HEK293T (cell line): ENCODE measurements at regions not wholly inside any gene's neighbourhood (a gene's known extent, or its start where the extent isn't known, plus 50 kb on each side); places are given as distances from the start of the nearest gene placed in this dataset.
"Not testable (repeated sequence)": the region's sequence is repeated elsewhere in the genome, so short reads cannot be mapped to it uniquely, and the experiment has no call there.

Source experiments
- CTCF ChIA-PET: fragments of 350-600 bp; formaldehyde crosslinking; extraction: SDS; loops from one replicate; lab custom pipeline; 2021; ENCODE audit warnings: antibody characterized with exemption, inconsistent platforms; lab: Yijun Ruan, JAX
- POLR2A ChIA-PET: fragments of 350-600 bp; formaldehyde crosslinking; extraction: SDS; loops from one replicate; lab custom pipeline; 2020; ENCODE audit warnings: antibody characterized with exemption, inconsistent platforms; lab: Yijun Ruan, JAX
- DNase-seq: peaks from one replicate; pipeline ENCODE4 v3.0.0; 2012; ENCODE audit warnings: mixed read lengths; ENCODE audit errors: extremely low spot score
- ARNT ChIP-seq: fragments of 450-650 bp; IDR thresholded peaks from 2 replicates; pipeline ENCODE4 v1.6.1; 2017; ENCODE audit warnings: mild to moderate bottlenecking
- BHLHE40 ChIP-seq: fragments of 450-650 bp; IDR thresholded peaks from 2 replicates; pipeline ENCODE4 v1.6.1; 2016; ENCODE audit warnings: mild to moderate bottlenecking, moderate library complexity, borderline replicate concordance
- CTBP1 ChIP-seq: fragments of 450-650 bp; IDR thresholded peaks from 2 replicates; pipeline ENCODE4 v1.6.1; 2016; ENCODE audit warnings: borderline replicate concordance
- ELF4 ChIP-seq: fragments of 450-650 bp; IDR thresholded peaks from 2 replicates; pipeline ENCODE4 v1.6.1; 2017; ENCODE audit warnings: antibody characterized with exemption
- FOXA1 ChIP-seq: fragments of 450-650 bp; IDR thresholded peaks from 2 replicates; pipeline ENCODE4 v1.6.1; 2016; ENCODE audit warnings: mild to moderate bottlenecking
- FOXK2 ChIP-seq: fragments of 450-650 bp; IDR thresholded peaks from 2 replicates; pipeline ENCODE4 v1.6.1; 2016; ENCODE audit warnings: mild to moderate bottlenecking
- FOXM1 ChIP-seq: fragments of 450-650 bp; IDR thresholded peaks from 2 replicates; pipeline ENCODE4 v1.6.1; 2017; ENCODE audit warnings: mild to moderate bottlenecking, borderline replicate concordance
- HDGF ChIP-seq: fragments of 450-650 bp; IDR thresholded peaks from 2 replicates; pipeline ENCODE4 v1.6.1; 2017; ENCODE audit warnings: antibody characterized with exemption, borderline replicate concordance
- L3MBTL2 ChIP-seq: fragments of 450-650 bp; conservative IDR thresholded peaks from 2 replicates; pipeline ENCODE4 v1.6.1; 2016; ENCODE audit warnings: mild to moderate bottlenecking
- LEF1 ChIP-seq: fragments of 450-650 bp; IDR thresholded peaks from 2 replicates; pipeline ENCODE4 v1.6.1; 2017; ENCODE audit warnings: mild to moderate bottlenecking, borderline replicate concordance
- NFRKB ChIP-seq: fragments of 450-650 bp; IDR thresholded peaks from 2 replicates; pipeline ENCODE4 v1.6.1; 2016; ENCODE audit warnings: mild to moderate bottlenecking, moderate library complexity
- PKNOX1 ChIP-seq: fragments of 450-650 bp; IDR thresholded peaks from 2 replicates; pipeline ENCODE4 v1.6.1; 2016
- SP1 ChIP-seq: fragments of 450-650 bp; IDR thresholded peaks from 2 replicates; pipeline ENCODE4 v1.6.1; 2017
- SUZ12 ChIP-seq: fragments of 450-650 bp; IDR thresholded peaks from 2 replicates; pipeline ENCODE4 v1.6.1; 2016; ENCODE audit warnings: mild to moderate bottlenecking
- TARDBP ChIP-seq: fragments of 450-650 bp; IDR thresholded peaks from 2 replicates; pipeline ENCODE4 v1.6.1; 2016
- ZNF384 ChIP-seq: fragments of 450-650 bp; IDR thresholded peaks from 2 replicates; pipeline ENCODE4 v1.6.1; 2016

- CTCF ChIA-PET, result no interaction called here
- DNase-seq, result no peak
- POLR2A ChIA-PET, result no interaction called here
- TF ChIP-seq L3MBTL2 (no peak), ZNF384 (no peak), BHLHE40 (no peak), ELF4 (no peak), FOXM1 (no peak), HDGF (no peak), FOXA1 (no peak)
Measured at GRCh38 chr10:111298031-111298430, 221.2 kb downstream of the ADRA2A start.

GRCh38 chr10:111299037-111299436 lies 222.2 kb downstream of the ADRA2A start:
- no peak for TF ChIP-seq FOXK2
- TF ChIP-seq NFRKB, result no peak
- TF ChIP-seq TARDBP, result no peak
- TF ChIP-seq LEF1, result no peak
- TF ChIP-seq ARNT, result no peak
- no peak for TF ChIP-seq BHLHE40
- CTCF ChIA-PET, result no interaction called here
- POLR2A ChIA-PET, result no interaction called here
- no peak for DNase-seq

GRCh38 chr10:111303887-111304286 lies 227.1 kb downstream of the ADRA2A start:
- no peak for TF ChIP-seq TARDBP
- TF ChIP-seq FOXK2, result no peak
- no peak for TF ChIP-seq CTBP1
- no peak for TF ChIP-seq NFRKB
- TF ChIP-seq ZNF384, result no peak
- no peak for TF ChIP-seq ARNT
- no peak for TF ChIP-seq ELF4
- TF ChIP-seq L3MBTL2, result no peak
- no peak for TF ChIP-seq SP1
- no peak for TF ChIP-seq BHLHE40
- no peak for TF ChIP-seq HDGF
- DNase-seq, result no peak
- ChIA-PET POLR2A (no interaction called here), CTCF (interaction anchor here (0.6 kb wide), 1 partner anchor 8 kb away, joined by 3 read pairs; no protein-coding TSS in a partner anchor)

GRCh38 chr10:111316722-111317212 lies 239.9 kb downstream of the ADRA2A start:
- CTCF ChIA-PET, result no interaction called here
- TF ChIP-seq CTBP1 (no peak), FOXA1 (no peak), L3MBTL2 (no peak)
- DNase-seq, result no peak
- POLR2A ChIA-PET, result no interaction called here

GRCh38 chr10:111319866-111320265 lies 243.0 kb downstream of the ADRA2A start:
- DNase-seq, result no peak
- POLR2A ChIA-PET, result no interaction called here
- CTCF ChIA-PET, result no interaction called here
- TF ChIP-seq ELF4 (no peak), PKNOX1 (no peak), ARNT (no peak), LEF1 (no peak)

GRCh38 chr10:111323389-111323966 lies 246.6 kb downstream of the ADRA2A start:
- ChIA-PET POLR2A (no interaction called here), CTCF (no interaction called here)
- no peak for TF ChIP-seq FOXM1
- TF ChIP-seq PKNOX1, result no peak
- no peak for TF ChIP-seq CTBP1
- no peak for TF ChIP-seq BHLHE40
- no peak for TF ChIP-seq FOXK2
- TF ChIP-seq L3MBTL2, result no peak
- TF ChIP-seq SUZ12, result no peak
- no peak for TF ChIP-seq HDGF
- TF ChIP-seq ELF4, result no peak
- TF ChIP-seq LEF1, result no peak
- no peak for TF ChIP-seq NFRKB
- TF ChIP-seq SP1, result no peak
- TF ChIP-seq ZNF384, result no peak
- TF ChIP-seq FOXA1, result no peak
- TF ChIP-seq ARNT, result no peak
- no peak for TF ChIP-seq TARDBP
- DNase-seq, result no peak

GRCh38 chr10:111332174-111332573 lies 255.3 kb downstream of the ADRA2A start:
- DNase-seq, POLR2A ChIA-PET, CTCF ChIA-PET: not testable (repeated sequence)

GRCh38 chr10:111335826-111336225 lies 259.0 kb downstream of the ADRA2A start:
- ChIA-PET POLR2A (no interaction called here), CTCF (no interaction called here)
- no peak for TF ChIP-seq L3MBTL2
- TF ChIP-seq FOXM1, result no peak
- TF ChIP-seq ELF4, result no peak
- no peak for TF ChIP-seq SP1
- TF ChIP-seq TARDBP, result no peak
- no peak for TF ChIP-seq LEF1
- no peak for TF ChIP-seq FOXK2
- TF ChIP-seq FOXA1, result no peak
- no peak for TF ChIP-seq NFRKB
- TF ChIP-seq CTBP1, result no peak
- TF ChIP-seq PKNOX1, result no peak

More at GRCh38 chr10:111335826-111336225, 259.0 kb downstream of the ADRA2A start:
- no peak for DNase-seq
